GM12873 (cell line): ENCODE measurements at regions not wholly inside any gene's neighbourhood (a gene's known extent, or its start where the extent isn't known, plus 50 kb on each side); places are given as distances from the start of the nearest gene placed in this dataset.

ENCODE experiments used
- TF ChIP-seq, protein P1 (sequence below): IDR thresholded peaks from 2 replicates; pipeline ENCODE4 v1.5.1; 2012; ENCODE audit warnings: low read depth, mild to moderate bottlenecking, moderate library complexity, low read length, control low read depth; ENCODE audit not compliant: insufficient read depth; ENCODE audit errors: missing control alignments

DNA sequence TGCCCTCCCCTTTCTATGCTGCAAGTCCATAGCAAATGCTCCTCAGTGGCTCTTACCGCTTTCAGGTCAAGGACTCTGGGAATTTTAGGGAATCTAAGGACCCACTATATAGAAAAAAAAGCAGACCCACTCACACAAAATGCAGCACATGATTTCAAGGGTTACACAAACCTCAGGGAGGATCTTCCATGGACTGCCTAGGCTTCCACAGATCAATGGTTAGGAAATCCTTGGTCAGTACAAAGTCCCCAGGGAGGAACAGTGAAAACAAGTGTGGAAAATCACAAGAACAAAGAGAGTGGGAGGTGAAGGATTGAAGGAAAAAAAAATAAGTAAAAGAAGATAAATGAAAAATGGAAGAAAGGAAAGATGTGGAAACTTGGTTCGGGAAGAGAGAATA, 188.4 kb downstream of the AHR start:
- TF ChIP-seq, protein P1, sequence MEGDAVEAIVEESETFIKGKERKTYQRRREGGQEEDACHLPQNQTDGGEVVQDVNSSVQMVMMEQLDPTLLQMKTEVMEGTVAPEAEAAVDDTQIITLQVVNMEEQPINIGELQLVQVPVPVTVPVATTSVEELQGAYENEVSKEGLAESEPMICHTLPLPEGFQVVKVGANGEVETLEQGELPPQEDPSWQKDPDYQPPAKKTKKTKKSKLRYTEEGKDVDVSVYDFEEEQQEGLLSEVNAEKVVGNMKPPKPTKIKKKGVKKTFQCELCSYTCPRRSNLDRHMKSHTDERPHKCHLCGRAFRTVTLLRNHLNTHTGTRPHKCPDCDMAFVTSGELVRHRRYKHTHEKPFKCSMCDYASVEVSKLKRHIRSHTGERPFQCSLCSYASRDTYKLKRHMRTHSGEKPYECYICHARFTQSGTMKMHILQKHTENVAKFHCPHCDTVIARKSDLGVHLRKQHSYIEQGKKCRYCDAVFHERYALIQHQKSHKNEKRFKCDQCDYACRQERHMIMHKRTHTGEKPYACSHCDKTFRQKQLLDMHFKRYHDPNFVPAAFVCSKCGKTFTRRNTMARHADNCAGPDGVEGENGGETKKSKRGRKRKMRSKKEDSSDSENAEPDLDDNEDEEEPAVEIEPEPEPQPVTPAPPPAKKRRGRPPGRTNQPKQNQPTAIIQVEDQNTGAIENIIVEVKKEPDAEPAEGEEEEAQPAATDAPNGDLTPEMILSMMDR, result no peak

DNA sequence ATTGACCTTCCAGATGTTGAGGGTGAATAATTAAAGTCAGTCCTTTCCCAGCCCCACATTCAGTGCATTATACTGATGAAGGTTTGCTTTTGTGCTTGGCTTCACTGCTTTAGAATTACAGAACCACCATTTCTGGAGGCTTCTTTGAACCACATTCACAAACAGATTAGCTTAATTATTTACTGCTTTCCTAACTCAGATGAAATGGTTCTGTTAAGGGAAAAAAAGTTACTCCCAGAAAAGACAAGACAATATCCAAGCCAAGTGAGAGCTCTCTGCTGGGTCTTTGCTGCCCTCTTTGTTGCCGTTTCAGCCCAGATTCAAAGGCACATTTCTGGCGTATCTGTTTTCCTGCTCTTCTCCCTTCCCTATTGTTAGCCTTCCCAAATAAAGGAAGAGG, 188.9 kb downstream of the AHR start:
- TF ChIP-seq, protein P1, result no peak

DNA sequence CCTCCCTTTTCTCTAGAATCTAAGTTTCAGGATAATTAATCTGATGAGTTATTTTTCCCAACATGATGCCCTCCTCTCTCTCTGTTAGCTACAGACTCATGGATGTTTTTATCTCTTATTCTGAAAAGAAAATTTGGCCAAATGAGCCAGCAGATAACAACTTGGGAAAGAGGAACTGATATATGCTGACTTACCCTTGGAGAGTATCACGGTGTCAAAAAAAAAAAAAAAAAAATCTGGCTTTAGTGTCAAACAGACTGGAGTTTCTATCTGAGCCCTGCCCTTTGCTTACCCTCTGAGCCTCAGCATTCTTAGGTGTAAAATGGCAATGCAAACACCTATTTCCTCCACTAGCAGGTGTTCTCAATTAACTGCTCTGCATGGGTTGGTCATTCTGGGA, 190.4 kb downstream of the AHR start:
- TF ChIP-seq, protein P1, result no peak

DNA sequence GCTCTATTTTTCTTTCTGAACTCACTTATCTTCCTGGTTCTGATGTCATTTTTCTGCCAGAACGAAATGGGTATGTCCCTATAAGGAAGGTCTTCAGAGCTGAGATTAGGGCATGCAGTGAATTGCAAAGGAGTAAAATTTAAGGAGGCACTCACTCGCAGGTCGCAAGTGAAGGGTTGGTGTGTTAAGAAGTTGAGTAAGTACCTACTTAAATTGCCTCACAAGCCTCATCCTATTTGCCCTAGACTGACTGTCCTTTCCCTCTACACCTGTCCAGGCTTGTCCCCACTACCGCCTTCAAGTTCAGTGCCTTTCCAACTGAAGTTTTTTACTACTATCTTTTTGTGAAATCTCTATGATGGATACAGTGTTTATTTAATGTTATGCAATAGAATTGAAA, 191.5 kb downstream of the AHR start:
- TF ChIP-seq, protein P1, result no peak

DNA sequence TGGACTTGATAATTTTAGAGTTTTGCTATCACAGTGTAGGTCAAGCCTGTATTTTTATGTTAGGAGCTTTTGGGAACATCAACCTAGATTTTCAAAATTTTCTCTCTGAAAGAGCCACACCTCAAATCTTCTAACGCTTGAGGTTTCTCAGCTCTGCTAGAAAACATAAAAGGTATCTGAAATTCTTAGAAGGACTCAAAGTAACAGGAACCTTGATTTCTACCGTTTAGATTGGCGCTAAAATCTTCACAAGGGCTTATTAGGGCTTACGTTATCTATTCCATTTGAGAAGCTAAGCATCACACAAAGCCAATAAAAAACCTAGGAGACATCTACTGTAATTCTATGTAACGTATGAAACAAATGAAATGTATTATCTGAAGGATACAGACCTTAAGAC, 192.4 kb downstream of the AHR start:
- TF ChIP-seq, protein P1, result no peak

DNA sequence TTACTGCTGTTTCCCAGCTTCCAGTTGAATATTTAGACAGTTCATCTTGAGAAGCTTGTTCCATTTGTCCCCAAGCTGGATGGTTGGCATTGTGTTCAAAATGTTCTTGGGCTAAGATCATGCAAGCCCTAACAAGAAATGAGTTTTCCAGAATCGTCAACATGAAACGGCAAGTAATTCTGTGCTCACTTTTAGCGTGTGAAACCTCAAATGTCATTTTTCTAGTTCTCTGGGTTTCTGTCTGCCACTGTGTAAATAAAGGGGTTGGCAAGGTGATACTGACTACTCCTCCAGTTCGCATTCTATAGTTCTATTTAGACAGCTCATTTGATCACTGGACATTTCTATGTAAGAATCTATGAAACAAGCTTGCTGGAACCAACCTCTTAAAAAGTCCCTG, 194.0 kb downstream of the AHR start:
- TF ChIP-seq, protein P1, result no peak

DNA sequence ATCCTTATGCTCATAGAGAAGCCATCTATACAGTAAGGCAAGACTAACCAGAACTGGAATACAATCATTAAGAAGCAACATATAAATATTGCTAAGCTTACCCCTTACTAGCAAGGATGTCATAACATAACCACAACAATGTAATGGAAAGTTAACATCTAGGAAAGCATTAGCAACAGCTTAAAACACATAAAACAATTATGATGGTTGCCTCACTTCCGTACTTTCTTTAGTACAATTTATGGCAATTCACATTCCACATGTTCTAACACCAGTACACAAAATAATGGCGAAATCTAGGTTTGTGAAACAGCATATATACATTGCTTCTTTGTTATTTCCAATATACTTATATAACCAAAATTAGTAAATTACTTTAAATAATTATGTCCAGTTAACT, 195.0 kb downstream of the AHR start:
- TF ChIP-seq, protein P1, result no peak
